ENCODE measurements at regions not wholly inside any gene's neighbourhood (a gene's known extent, or its start where the extent isn't known, plus 50 kb on each side); places are given as distances from the start of the nearest gene placed in this dataset.

GRCh38 chr6:9143140-9143539, 707.8 kb upstream of the SLC35B3 start:
- Histone ChIP-seq H3K4me3 (no peak overlapping the region), H3K4me1 (peaks cover 19% of the 10 kb centered on the region), H3K27ac (no peak overlapping the region), H3K9me3 (no peaks in the 10 kb centered on the region), H3K27me3 (no peaks in the 10 kb centered on the region), H3K36me3 (no peaks in the 10 kb centered on the region)
- no peak for DNase-seq (ENCODE audit: extremely low spot score in 2 of 2)
- intact Hi-C loops (cut with DNase I), result no loop called here
- TF ChIP-seq, protein P1, sequence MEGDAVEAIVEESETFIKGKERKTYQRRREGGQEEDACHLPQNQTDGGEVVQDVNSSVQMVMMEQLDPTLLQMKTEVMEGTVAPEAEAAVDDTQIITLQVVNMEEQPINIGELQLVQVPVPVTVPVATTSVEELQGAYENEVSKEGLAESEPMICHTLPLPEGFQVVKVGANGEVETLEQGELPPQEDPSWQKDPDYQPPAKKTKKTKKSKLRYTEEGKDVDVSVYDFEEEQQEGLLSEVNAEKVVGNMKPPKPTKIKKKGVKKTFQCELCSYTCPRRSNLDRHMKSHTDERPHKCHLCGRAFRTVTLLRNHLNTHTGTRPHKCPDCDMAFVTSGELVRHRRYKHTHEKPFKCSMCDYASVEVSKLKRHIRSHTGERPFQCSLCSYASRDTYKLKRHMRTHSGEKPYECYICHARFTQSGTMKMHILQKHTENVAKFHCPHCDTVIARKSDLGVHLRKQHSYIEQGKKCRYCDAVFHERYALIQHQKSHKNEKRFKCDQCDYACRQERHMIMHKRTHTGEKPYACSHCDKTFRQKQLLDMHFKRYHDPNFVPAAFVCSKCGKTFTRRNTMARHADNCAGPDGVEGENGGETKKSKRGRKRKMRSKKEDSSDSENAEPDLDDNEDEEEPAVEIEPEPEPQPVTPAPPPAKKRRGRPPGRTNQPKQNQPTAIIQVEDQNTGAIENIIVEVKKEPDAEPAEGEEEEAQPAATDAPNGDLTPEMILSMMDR (IDR thresholded peaks at IDR 0.05), result no peak
- TF ChIP-seq POLR2A (IDR thresholded peaks at IDR 0.05) (no peak), POLR2AphosphoS5 (IDR thresholded peaks at IDR 0.05; ENCODE audit: insufficient read depth in 1 of 2, low read depth in 1 of 2) (no peak)

- no peaks in the 10 kb centered on the region for H3K9me3 ChIP-seq
- no peak for DNase-seq (ENCODE audit: extremely low spot score in 2 of 2)
- H3K4me1 ChIP-seq, result peaks cover 19% of the 10 kb centered on the region
- TF ChIP-seq POLR2A (IDR thresholded peaks at IDR 0.05), result no peak
- no peak for TF ChIP-seq POLR2AphosphoS5 (IDR thresholded peaks at IDR 0.05; ENCODE audit: insufficient read depth in 1 of 2, low read depth in 1 of 2)
- TF ChIP-seq, protein P1 (IDR thresholded peaks at IDR 0.05), result no peak
- H3K27ac ChIP-seq, result no peak overlapping the region
- H3K36me3 ChIP-seq, result no peaks in the 10 kb centered on the region
- intact Hi-C loops (cut with DNase I), result no loop called here
- no peak overlapping the region for H3K4me3 ChIP-seq
- H3K27me3 ChIP-seq, result no peaks in the 10 kb centered on the region
These were observed 705.7 kb upstream of the SLC35B3 start for GRCh38 chr6:9140951-9141460.

DNA sequence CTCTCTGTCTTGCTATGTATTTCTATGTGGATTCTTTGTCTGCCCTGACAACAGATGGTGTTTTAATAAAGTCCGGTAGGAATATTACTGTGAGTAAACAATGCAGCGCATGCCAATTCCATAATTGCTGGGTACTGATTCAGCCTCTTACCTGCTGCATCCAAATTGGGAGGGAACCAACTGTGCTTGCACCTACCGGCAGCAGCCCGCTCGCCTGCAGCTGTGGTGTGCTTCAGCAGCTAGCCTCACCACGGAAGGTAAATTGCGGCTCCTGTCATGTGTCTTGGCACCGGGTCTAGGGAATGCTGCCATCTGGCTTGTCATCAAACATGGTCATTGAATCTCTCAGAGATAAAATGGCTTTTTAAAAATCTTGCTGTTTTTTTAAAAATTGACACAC, 704.8 kb upstream of the SLC35B3 start:
- Histone ChIP-seq H3K9me3 (no peaks in the 10 kb centered on the region), H3K4me1 (peaks cover 19% of the 10 kb centered on the region), H3K4me3 (no peak overlapping the region), H3K27me3 (no peaks in the 10 kb centered on the region), H3K36me3 (no peaks in the 10 kb centered on the region), H3K27ac (no peak overlapping the region)
- DNase-seq (ENCODE audit: extremely low spot score in 2 of 2), result no peak
- TF ChIP-seq POLR2A (IDR thresholded peaks at IDR 0.05) (no peak), POLR2AphosphoS5 (IDR thresholded peaks at IDR 0.05; ENCODE audit: insufficient read depth in 1 of 2, low read depth in 1 of 2) (no peak)
- TF ChIP-seq, protein P1 (IDR thresholded peaks at IDR 0.05), result no peak
- intact Hi-C loops (cut with DNase I), result no loop called here

GRCh38 chr6:9139746-9140145, 704.4 kb upstream of the SLC35B3 start:
- Histone ChIP-seq H3K36me3 (no peaks in the 10 kb centered on the region), H3K27me3 (no peaks in the 10 kb centered on the region), H3K4me3 (no peak overlapping the region), H3K27ac (no peak overlapping the region), H3K9me3 (no peaks in the 10 kb centered on the region), H3K4me1 (peaks cover 19% of the 10 kb centered on the region)
- intact Hi-C loops (cut with DNase I), result no loop called here
- TF ChIP-seq, protein P1 (IDR thresholded peaks at IDR 0.05), result no peak
- TF ChIP-seq POLR2A (IDR thresholded peaks at IDR 0.05) (no peak), POLR2AphosphoS5 (IDR thresholded peaks at IDR 0.05; ENCODE audit: insufficient read depth in 1 of 2, low read depth in 1 of 2) (no peak)
- DNase-seq (ENCODE audit: extremely low spot score in 2 of 2), result no peak

GRCh38 chr6:9138936-9139335, 703.6 kb upstream of the SLC35B3 start:
- H3K4me1 ChIP-seq, result peaks cover 19% of the 10 kb centered on the region
- no peak for DNase-seq (ENCODE audit: extremely low spot score in 2 of 2)
- no peak overlapping the region for H3K27ac ChIP-seq
- intact Hi-C loops (cut with DNase I), result no loop called here
- H3K9me3 ChIP-seq, result no peaks in the 10 kb centered on the region
- H3K36me3 ChIP-seq, result no peaks in the 10 kb centered on the region
- no peaks in the 10 kb centered on the region for H3K27me3 ChIP-seq
- H3K4me3 ChIP-seq, result no peak overlapping the region
- TF ChIP-seq POLR2A (IDR thresholded peaks at IDR 0.05) (no peak), POLR2AphosphoS5 (IDR thresholded peaks at IDR 0.05; ENCODE audit: insufficient read depth in 1 of 2, low read depth in 1 of 2) (no peak)
- TF ChIP-seq, protein P1 (IDR thresholded peaks at IDR 0.05), result no peak

Data from vagina (tissue), 2 donors.